NCI-H526 (cell line): ENCODE measurements at regions not wholly inside any gene's neighbourhood (a gene's known extent, or its start where the extent isn't known, plus 50 kb on each side); places are given as distances from the start of the nearest gene placed in this dataset.
"Not testable (repeated sequence)": the region's sequence is repeated elsewhere in the genome, so short reads cannot be mapped to it uniquely, and the experiment has no call there.

Source experiments
- DNase-seq, 2 experiments: peaks; one replicate each; lab custom pipeline; 2025; lab: John Stamatoyannopoulos, UW

GRCh38 chr2:126952216-126952615 lies 53.5 kb downstream of the TEX51 start:
- no peak for DNase-seq

- DNase-seq, result peak; percentile 56 to 57
Observed at GRCh38 chr2:126953483-126953882, 54.8 kb downstream of the TEX51 start.

- no peak for DNase-seq
Observed at GRCh38 chr2:126954831-126955230, 56.1 kb downstream of the TEX51 start.

- DNase-seq, result not testable (repeated sequence)
Observed at GRCh38 chr2:126956773-126957172, 58.1 kb downstream of the TEX51 start.

GRCh38 chr2:126963390-126963789 lies 64.7 kb downstream of the TEX51 start:
- no peak for DNase-seq

- no peak for DNase-seq
Observed at GRCh38 chr2:126966601-126967000, 67.9 kb downstream of the TEX51 start.

GRCh38 chr2:126970583-126970982 lies 71.9 kb downstream of the TEX51 start:
- no peak for DNase-seq

GRCh38 chr2:126971162-126971480 lies 72.4 kb downstream of the TEX51 start:
- no peak for DNase-seq

- peak; percentile 4 to 80 for DNase-seq
Observed at GRCh38 chr2:126971481-126972278, 73.0 kb downstream of the TEX51 start.

GRCh38 chr2:126972279-126972626 lies 73.6 kb downstream of the TEX51 start:
- no peak for DNase-seq

- no peak for DNase-seq
Observed at GRCh38 chr2:126973745-126974144, 75.1 kb downstream of the TEX51 start.

- no peak for DNase-seq
Observed at GRCh38 chr2:126975671-126976655, 77.3 kb downstream of the TEX51 start.

- no peak for DNase-seq
Observed at GRCh38 chr2:126976721-126977328, 78.1 kb downstream of the TEX51 start.

- DNase-seq, result no peak
Observed at GRCh38 chr2:126978333-126978732, 79.6 kb downstream of the TEX51 start.

GRCh38 chr2:126979039-126980003 lies 80.6 kb downstream of the TEX51 start:
- DNase-seq, result no peak

- DNase-seq, result no peak
Observed at GRCh38 chr2:126981476-126981875, 82.8 kb downstream of the TEX51 start.

- no peak for DNase-seq
Observed at GRCh38 chr2:126982935-126983334, 84.2 kb downstream of the TEX51 start.

- DNase-seq, result no peak
Observed at GRCh38 chr2:126986631-126987187, 88.0 kb downstream of the TEX51 start.

GRCh38 chr2:126988482-126988881 lies 89.8 kb downstream of the TEX51 start:
- no peak for DNase-seq

- DNase-seq, result not testable (repeated sequence)
Observed at GRCh38 chr2:126989064-126989463, 90.4 kb downstream of the TEX51 start.

GRCh38 chr2:126990200-126990599 lies 91.5 kb downstream of the TEX51 start:
- no peak for DNase-seq
